ENCODE measurements at regions not wholly inside any gene's neighbourhood (a gene's known extent, or its start where the extent isn't known, plus 50 kb on each side); places are given as distances from the start of the nearest gene placed in this dataset.

GRCh38 chr2:12303181-12304030 is 413.3 kb upstream of the TRIB2 start:
- Histone ChIP-seq H3K4me1 (ENCODE audit: control insufficient read depth, insufficient read depth, low read length) (peaks cover 6% of the 10 kb centered on the region), H3K27me3 (ENCODE audit: control insufficient read depth, insufficient read depth, low read length) (no peaks in the 10 kb centered on the region), H3K9me3 (ENCODE audit: control insufficient read depth, insufficient read depth, low read depth, low read length) (no peaks in the 10 kb centered on the region), H3K27ac (ENCODE audit: low read length) (peak overlapping the region; percentile 71), H3K4me3 (ENCODE audit: low read depth in 2 of 2, low read length in 2 of 2) (no peak overlapping the region), H3K36me3 (ENCODE audit: control insufficient read depth, insufficient read depth, low read length) (no peaks in the 10 kb centered on the region)
- ATAC-seq (peak; percentile 90), DNase-seq (ENCODE audit: low read depth, low spot score) (no peak)
- intact Hi-C loops (cut with micrococcal nuclease; ENCODE audit: unreplicated experiment) (no loop called here), in situ Hi-C loops (cut with HindIII; ENCODE audit: low pct_unique_long_range_greater_than_20kb, low sequenced_read_pairs) (no loop called here)
- BruUV-seq (replicated peaks) = no TSS peak
- ChIA-PET CTCF (no interaction called here), POLR2A (no interaction called here)
- TF ChIP-seq POLR2AphosphoS5 (IDR thresholded peaks at IDR 0.05; ENCODE audit: low read depth, low read length) = peak; percentile 56; the same call in 1 of the 2 replicates
- peak; percentile 95 for TF ChIP-seq TCF7L2 (IDR thresholded peaks at IDR 0.05; ENCODE audit: low read depth, low read length)
- TF ChIP-seq SIN3A (IDR thresholded peaks at IDR 0.05; ENCODE audit: borderline replicate concordance, insufficient read depth, low read depth, low read length) = no peak
- TF ChIP-seq CTCF (IDR thresholded peaks at IDR 0.05) = no peak
- TF ChIP-seq REST (IDR thresholded peaks at IDR 0.05; ENCODE audit: insufficient read depth in 1 of 2, low read depth in 2 of 2, low read length in 1 of 2) = no peak

GRCh38 chr2:12304564-12305171 is 412.1 kb upstream of the TRIB2 start:
- Histone ChIP-seq H3K9me3 (ENCODE audit: control insufficient read depth, insufficient read depth, low read depth, low read length) (no peaks in the 10 kb centered on the region), H3K4me3 (ENCODE audit: low read depth in 2 of 2, low read length in 2 of 2) (no peak overlapping the region), H3K27ac (ENCODE audit: low read length) (peak overlapping the region; percentile 71), H3K27me3 (ENCODE audit: control insufficient read depth, insufficient read depth, low read length) (no peaks in the 10 kb centered on the region), H3K36me3 (ENCODE audit: control insufficient read depth, insufficient read depth, low read length) (no peaks in the 10 kb centered on the region), H3K4me1 (ENCODE audit: control insufficient read depth, insufficient read depth, low read length) (peaks cover 6% of the 10 kb centered on the region)
- no peak for TF ChIP-seq CTCF (IDR thresholded peaks at IDR 0.05)
- TF ChIP-seq POLR2AphosphoS5 (IDR thresholded peaks at IDR 0.05; ENCODE audit: low read depth, low read length) = no peak
- no peak for TF ChIP-seq REST (IDR thresholded peaks at IDR 0.05; ENCODE audit: insufficient read depth in 1 of 2, low read depth in 2 of 2, low read length in 1 of 2)
- TF ChIP-seq TCF7L2 (IDR thresholded peaks at IDR 0.05; ENCODE audit: low read depth, low read length) = no peak
- no peak for TF ChIP-seq SIN3A (IDR thresholded peaks at IDR 0.05; ENCODE audit: borderline replicate concordance, insufficient read depth, low read depth, low read length)
- no peak for DNase-seq (ENCODE audit: low read depth, low spot score)
- POLR2A ChIA-PET = no interaction called here
- CTCF ChIA-PET = no interaction called here
- BruUV-seq (replicated peaks) = no TSS peak
- ATAC-seq = no peak
- intact Hi-C loops (cut with micrococcal nuclease; ENCODE audit: unreplicated experiment) = no loop called here
- in situ Hi-C loops (cut with HindIII; ENCODE audit: low pct_unique_long_range_greater_than_20kb, low sequenced_read_pairs) = no loop called here

Data from Panc1 (cell line).